IMR-90 (cell line): ENCODE measurements at regions not wholly inside any gene's neighbourhood (a gene's known extent, or its start where the extent isn't known, plus 50 kb on each side); places are given as distances from the start of the nearest gene placed in this dataset.

Source experiments
- ATAC-seq: fragments of 200-7000 bp; cut with Tn5 transposase; 2 replicates; pipeline ENCODE4 v1.9.1; 2020; ENCODE audit warnings: low read depth, mild to moderate bottlenecking, moderate library complexity
- BruUV-seq: library from RNA; stranded (reverse); fragments of 400-500 nt; replicated peaks from 2 replicates; lab custom pipeline; 2021; lab: Mats Ljungman, UMichigan
- CTCF ChIA-PET: fragments of 300-600 bp; formaldehyde crosslinking; extraction: SDS; loops from one replicate; lab custom pipeline; 2021; ENCODE audit warnings: antibody characterized with exemption; lab: Yijun Ruan, JAX
- POLR2A ChIA-PET: fragments of 300-600 bp; sonication (Branson Sonifier 250); formaldehyde crosslinking; loops from one replicate; lab custom pipeline; 2022; ENCODE audit warnings: antibody characterized with exemption; ENCODE audit not compliant: unreplicated experiment; lab: Charles Lee
- DNase-seq: peaks from one replicate; pipeline ENCODE4 v3.0.0; 2013
- H2AFZ ChIP-seq: replicated peaks from 2 replicates; pipeline ENCODE3; 2013; ENCODE audit warnings: low read length, mild to moderate bottlenecking; ENCODE audit not compliant: poor library complexity
- H2AK5ac ChIP-seq: 2 replicates; pipeline ENCODE4 v1.6.1; 2013; ENCODE audit warnings: low read depth, low read length, inconsistent platforms
- H2AK9ac ChIP-seq: replicated peaks from 2 replicates; pipeline ENCODE3; 2013; ENCODE audit warnings: mild to moderate bottlenecking, low read depth, low read length, moderate library complexity; ENCODE audit not compliant: poor library complexity
- H2BK120ac ChIP-seq: 2 replicates; pipeline ENCODE4 v1.6.1; 2013; ENCODE audit warnings: low read depth, low read length, inconsistent platforms
- H2BK15ac ChIP-seq: 3 replicates; pipeline ENCODE4 v1.6.1; 2013; ENCODE audit warnings: low read depth, low read length, inconsistent platforms
- H2BK20ac ChIP-seq: 2 replicates; pipeline ENCODE4 v1.6.1; 2013; ENCODE audit warnings: low read depth, mild to moderate bottlenecking, inconsistent platforms, low read length, moderate library complexity
- H2BK5ac ChIP-seq: 2 replicates; pipeline ENCODE4 v1.6.1; 2013; ENCODE audit warnings: mild to moderate bottlenecking, low read depth, low read length, inconsistent platforms; ENCODE audit not compliant: poor library complexity, severe bottlenecking
- H3K14ac ChIP-seq: replicated peaks from 2 replicates; pipeline ENCODE4 v1.6.1; 2013; ENCODE audit warnings: low read depth, low read length, inconsistent platforms
- H3K18ac ChIP-seq: 2 replicates; pipeline ENCODE4 v1.6.1; 2013; ENCODE audit warnings: low read depth, low read length, control low read depth
- H3K23ac ChIP-seq: 2 replicates; pipeline ENCODE4 v1.6.1; 2013; ENCODE audit warnings: low read depth, low read length, inconsistent platforms
- H3K27ac ChIP-seq: 2 replicates; pipeline ENCODE4 v1.5.1; 2013; ENCODE audit warnings: mild to moderate bottlenecking, control low read depth, low read length; ENCODE audit not compliant: insufficient read depth
- H3K27me3 ChIP-seq: 2 replicates; pipeline ENCODE4 v1.6.1; 2013; ENCODE audit warnings: low read length; ENCODE audit not compliant: control insufficient read depth, insufficient read depth
- H3K36me3 ChIP-seq: 2 replicates; pipeline ENCODE4 v1.6.1; 2013; ENCODE audit warnings: low read length, mixed read lengths; ENCODE audit not compliant: control insufficient read depth, insufficient read depth
- H3K4ac ChIP-seq: 2 replicates; pipeline ENCODE4 v1.6.1; 2013; ENCODE audit warnings: low read depth, low read length, inconsistent platforms
- H3K4me1 ChIP-seq: 2 replicates; pipeline ENCODE4 v1.6.1; 2013; ENCODE audit warnings: low read length, mixed read lengths; ENCODE audit not compliant: control insufficient read depth, insufficient read depth
- H3K4me2 ChIP-seq: 2 replicates; pipeline ENCODE4 v1.6.1; 2013; ENCODE audit warnings: low read depth, mild to moderate bottlenecking, control low read depth, low read length, moderate library complexity
- H3K4me3 ChIP-seq: 2 replicates; pipeline ENCODE4 v1.5.1; 2013; ENCODE audit warnings: low read depth, mild to moderate bottlenecking, control low read depth, low read length, moderate library complexity; ENCODE audit not compliant: insufficient read depth
- H3K56ac ChIP-seq: 2 replicates; pipeline ENCODE4 v1.6.1; 2013; ENCODE audit warnings: low read length, inconsistent platforms; ENCODE audit not compliant: insufficient read depth; ENCODE audit errors: extremely low read depth
- H3K79me1 ChIP-seq, 2 experiments: 2 replicates each; pipeline ENCODE4 v1.6.1; 2013; ENCODE audit warnings: low read length in 2 of 2, inconsistent platforms in 1 of 2, low read depth in 1 of 2
- H3K9ac ChIP-seq: 2 replicates; pipeline ENCODE4 v1.6.1; 2013; ENCODE audit warnings: low read depth, low read length, control low read depth
- H3K9me1 ChIP-seq: 2 replicates; pipeline ENCODE4 v1.6.1; 2013; ENCODE audit warnings: low read length, inconsistent platforms; ENCODE audit not compliant: insufficient read depth
- H3K9me3 ChIP-seq: 2 replicates; pipeline ENCODE4 v1.6.1; 2013; ENCODE audit warnings: low read length; ENCODE audit not compliant: control insufficient read depth, insufficient read depth
- H4K20me1 ChIP-seq: 2 replicates; pipeline ENCODE4 v1.6.1; 2013; ENCODE audit warnings: low read length, inconsistent platforms; ENCODE audit not compliant: insufficient read depth
- H4K5ac ChIP-seq: 2 replicates; pipeline ENCODE4 v1.6.1; 2013; ENCODE audit warnings: mild to moderate bottlenecking, low read depth, low read length, control low read depth
- H4K8ac ChIP-seq, 2 experiments: 2 replicates each; pipeline ENCODE4 v1.6.1; 2013; ENCODE audit warnings: low read depth in 2 of 2, low read length in 2 of 2, control low read depth in 1 of 2, inconsistent platforms in 1 of 2
- H4K91ac ChIP-seq: 2 replicates; pipeline ENCODE4 v1.6.1; 2013; ENCODE audit warnings: low read depth, low read length, inconsistent platforms; ENCODE audit not compliant: insufficient read depth
- BHLHE40 ChIP-seq: fragments of 150-350 bp; IDR thresholded peaks from 2 replicates; pipeline ENCODE4 v1.6.1; 2016; ENCODE audit warnings: mild to moderate bottlenecking, low read depth, low read length
- CEBPB ChIP-seq: IDR thresholded peaks from 2 replicates; pipeline ENCODE4 v1.6.1; 2012; ENCODE audit warnings: low read depth, low read length, improper control_type of control experiment
- CHD1 ChIP-seq: IDR thresholded peaks from 2 replicates; pipeline ENCODE4 v1.6.1; 2012; ENCODE audit warnings: low read depth, low read length, improper control_type of control experiment
- CTCF ChIP-seq: conservative IDR thresholded peaks from 2 replicates; pipeline ENCODE4 v1.5.1; 2012; ENCODE audit warnings: mild to moderate bottlenecking, low read depth, low read length, improper control_type of control experiment
- ELK1 ChIP-seq: fragments of 150-350 bp; IDR thresholded peaks from 2 replicates; pipeline ENCODE4 v1.6.1; 2016; ENCODE audit warnings: low read depth, mild to moderate bottlenecking, low read length, moderate library complexity, borderline replicate concordance
- FOS ChIP-seq: fragments of 150-350 bp; IDR thresholded peaks from 2 replicates; pipeline ENCODE4 v1.6.1; 2016; ENCODE audit warnings: low read depth, low read length
- MAFK ChIP-seq: IDR thresholded peaks from 2 replicates; pipeline ENCODE4 v1.6.1; 2012; ENCODE audit warnings: low read depth, low read length, improper control_type of control experiment
- MAZ ChIP-seq: IDR thresholded peaks from 2 replicates; pipeline ENCODE4 v1.6.1; 2012; ENCODE audit warnings: low read depth, mild to moderate bottlenecking, low read length, improper control_type of control experiment, moderate library complexity, borderline replicate concordance
- MXI1 ChIP-seq: IDR thresholded peaks from 2 replicates; pipeline ENCODE4 v1.6.1; 2012; ENCODE audit warnings: low read depth, mild to moderate bottlenecking, low read length, moderate library complexity, borderline replicate concordance
- NFE2L2 ChIP-seq: fragments of 150-350 bp; IDR thresholded peaks from 2 replicates; pipeline ENCODE4 v1.6.1; 2016; ENCODE audit warnings: low read depth, mild to moderate bottlenecking, low read length
- POLR2A ChIP-seq: IDR thresholded peaks from 2 replicates; pipeline ENCODE4 v1.6.1; 2012; ENCODE audit warnings: mild to moderate bottlenecking, low read depth, low read length
- RAD21 ChIP-seq: IDR thresholded peaks from 2 replicates; pipeline ENCODE4 v1.6.1; 2012; ENCODE audit warnings: low read length, improper control_type of control experiment
- RCOR1 ChIP-seq: IDR thresholded peaks from 2 replicates; pipeline ENCODE4 v1.6.1; 2012; ENCODE audit warnings: mild to moderate bottlenecking, low read length, improper control_type of control experiment; ENCODE audit not compliant: insufficient replicate concordance
- RFX5 ChIP-seq: IDR thresholded peaks from 2 replicates; pipeline ENCODE4 v1.8.0; 2012; ENCODE audit warnings: low read depth, mild to moderate bottlenecking, low read length, moderate library complexity
- SMC3 ChIP-seq: fragments of 150-350 bp; IDR thresholded peaks from 2 replicates; pipeline ENCODE4 v1.6.1; 2016; ENCODE audit warnings: low read depth, mild to moderate bottlenecking, antibody characterized with exemption, low read length, moderate library complexity
- USF2 ChIP-seq: fragments of 150-350 bp; IDR thresholded peaks from 2 replicates; pipeline ENCODE4 v1.6.1; 2017; ENCODE audit warnings: mild to moderate bottlenecking, antibody characterized with exemption, low read length, low read depth
- WGBS, 2 experiments: methylation state at CpG; one replicate each; pipeline versions ENCODE4 v1.1.5 to v1.1.7; 2013; ENCODE audit warnings: missing lambda C conversion rate in 2 of 2; ENCODE audit not compliant: insufficient read length in 1 of 2; ENCODE audit errors: extremely low coverage in 2 of 2; 5-methylcytosine and 5-hydroxymethylcytosine counted together
- dilution Hi-C: fragments of 300-500 bp; cut with HindIII; formaldehyde crosslinking; loops from one replicate; pipeline ENCODE4 v1.14.3; 2018; ENCODE audit warnings: low sequenced_read_pairs; ENCODE audit not compliant: unreplicated experiment
- in situ Hi-C: fragments of 300-500 bp; cut with MboI; formaldehyde crosslinking; loops from 3 replicates; pipeline ENCODE4 v1.14.3; 2019; ENCODE audit warnings: low sequenced_read_pairs, inconsistent platforms, mixed read lengths
- intact Hi-C: fragments of 100-400 bp; cut with micrococcal nuclease; formaldehyde crosslinking; loops from 2 replicates; pipeline ENCODE4 v1.10.0; 2022

- Histone ChIP-seq H3K4me1 (no peaks in the 10 kb centered on the region), H3K27ac (no peak overlapping the region), H2BK120ac (no peak overlapping the region), H4K8ac (no peak overlapping the region), H3K14ac (no peak overlapping the region), H3K79me1 (no peaks in the 10 kb centered on the region), H3K36me3 (no peaks in the 10 kb centered on the region), H3K9ac (no peak overlapping the region), H4K91ac (no peak overlapping the region), H2BK20ac (no peak overlapping the region), H2AFZ (no peak overlapping the region), H2AK5ac (no peak overlapping the region), H3K9me3 (no peaks in the 10 kb centered on the region), H2BK5ac (no peak overlapping the region), H3K9me1 (no peaks in the 10 kb centered on the region; the same call in 1 of the 2 replicates), H3K56ac (no peak overlapping the region), H3K23ac (no peak overlapping the region), H3K18ac (no peak overlapping the region), H3K27me3 (no peaks in the 10 kb centered on the region), H3K4me3 (no peak overlapping the region), H4K5ac (no peak overlapping the region), H2AK9ac (no peak overlapping the region), H2BK15ac (no peak overlapping the region), H3K4me2 (no peak overlapping the region), H3K4ac (no peak overlapping the region), H4K20me1 (no peaks in the 10 kb centered on the region)
- no peak for TF ChIP-seq RFX5
- no peak for TF ChIP-seq CEBPB
- TF ChIP-seq POLR2A = no peak
- no peak for TF ChIP-seq USF2
- no peak for TF ChIP-seq SMC3
- no peak for TF ChIP-seq FOS
- TF ChIP-seq MXI1 = no peak
- TF ChIP-seq ELK1 = no peak
- no peak for TF ChIP-seq NFE2L2
- no peak for TF ChIP-seq BHLHE40
- TF ChIP-seq CTCF = no peak
- TF ChIP-seq CHD1 = no peak
- TF ChIP-seq RAD21 = no peak
- no peak for TF ChIP-seq MAZ
- TF ChIP-seq MAFK = no peak
- TF ChIP-seq RCOR1 = no peak
- ChIA-PET POLR2A (no interaction called here), CTCF (no interaction called here)
- dilution Hi-C loops = no loop called here
- WGBS, 2 experiments = no CpG with 5 or more reads among the region's 1 CpG
- in situ Hi-C loops = no loop called here
- intact Hi-C loops = no loop called here
- no peak for DNase-seq
- no TSS peak for BruUV-seq
- ATAC-seq = no peak
Measured at GRCh38 chr15:96237002-96237401, 93.5 kb upstream of the NR2F2 start.
